HG03095 (cell line): ENCODE measurements at regions not wholly inside any gene's neighbourhood (a gene's known extent, or its start where the extent isn't known, plus 50 kb on each side); places are given as distances from the start of the nearest gene placed in this dataset.

Source experiments
- ATAC-seq: cut with Tn5 transposase; IDR thresholded peaks from one replicate; pipeline ENCODE4 v1.9.1; 2021; ENCODE audit warnings: moderate library complexity; ENCODE audit not compliant: unreplicated experiment

DNA sequence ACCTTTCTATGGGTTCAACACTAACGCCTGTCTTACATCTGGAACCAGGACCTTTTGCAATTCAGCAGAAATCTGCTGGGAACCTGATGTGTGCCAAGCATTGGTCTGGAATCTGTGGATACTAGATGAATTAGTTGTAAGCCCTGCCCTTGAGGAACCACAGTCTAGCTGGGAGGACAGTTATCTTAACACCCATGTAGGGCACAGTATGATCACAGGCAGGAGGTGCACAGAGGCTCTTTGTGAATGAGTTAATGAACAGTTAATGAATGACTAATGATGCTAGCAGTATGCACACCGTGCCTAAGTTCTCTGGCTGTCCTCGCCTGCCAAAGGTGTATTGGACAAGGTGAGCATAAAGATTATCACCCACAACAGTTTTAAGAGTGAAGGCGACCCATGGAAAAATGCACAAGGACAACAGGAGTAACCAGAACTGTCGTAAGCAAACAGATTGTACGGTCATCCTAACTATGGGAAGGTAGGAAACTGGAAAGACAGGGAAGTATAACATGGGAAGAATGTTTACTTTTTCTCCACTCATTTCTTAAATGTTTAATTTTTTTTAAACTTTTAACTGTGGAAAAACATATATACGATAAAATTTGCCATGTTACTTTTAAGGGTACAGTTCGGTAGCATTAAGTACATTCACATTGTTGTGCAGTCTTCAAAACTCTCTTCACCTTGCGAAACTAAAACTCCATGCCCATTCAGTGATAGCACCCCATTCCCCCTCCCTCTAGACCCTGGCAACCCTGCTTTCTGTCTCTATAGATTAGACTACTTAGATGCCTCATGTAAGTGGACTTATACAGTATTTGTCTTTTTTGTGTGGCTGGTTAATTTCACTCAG, 139.9 kb downstream of the CXCL12 start:
- ATAC-seq = no peak

DNA sequence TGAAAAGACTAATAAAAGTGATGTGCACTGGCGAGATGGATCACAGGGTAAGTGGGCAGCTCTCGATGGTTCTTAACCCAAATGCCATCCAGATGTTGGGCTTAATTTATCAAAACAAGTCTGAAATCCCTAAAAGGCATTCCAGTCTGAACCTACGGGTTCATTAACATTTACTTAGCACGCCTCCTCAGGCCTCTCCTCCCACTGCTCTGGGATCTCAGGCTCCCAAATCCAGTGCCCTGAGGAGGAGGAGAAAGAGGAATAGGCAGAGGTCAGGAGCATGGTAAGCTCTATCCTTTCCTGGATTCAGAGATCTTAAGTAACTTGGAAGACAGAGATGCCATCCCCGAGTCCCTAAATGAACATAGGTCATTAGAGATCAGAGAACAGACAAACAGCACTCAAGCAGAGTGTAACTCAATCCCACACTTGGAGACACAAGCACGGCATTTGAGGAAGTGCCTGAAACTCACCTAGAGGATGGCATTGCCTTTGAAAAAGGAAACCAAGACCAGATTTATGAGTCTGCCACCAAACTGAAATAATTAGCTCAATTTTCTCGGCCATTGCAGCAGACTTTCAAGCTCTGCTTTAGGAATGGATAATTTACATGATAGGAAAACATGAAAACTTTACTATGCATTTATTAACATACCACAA, 140.9 kb downstream of the CXCL12 start:
- ATAC-seq = no peak

DNA sequence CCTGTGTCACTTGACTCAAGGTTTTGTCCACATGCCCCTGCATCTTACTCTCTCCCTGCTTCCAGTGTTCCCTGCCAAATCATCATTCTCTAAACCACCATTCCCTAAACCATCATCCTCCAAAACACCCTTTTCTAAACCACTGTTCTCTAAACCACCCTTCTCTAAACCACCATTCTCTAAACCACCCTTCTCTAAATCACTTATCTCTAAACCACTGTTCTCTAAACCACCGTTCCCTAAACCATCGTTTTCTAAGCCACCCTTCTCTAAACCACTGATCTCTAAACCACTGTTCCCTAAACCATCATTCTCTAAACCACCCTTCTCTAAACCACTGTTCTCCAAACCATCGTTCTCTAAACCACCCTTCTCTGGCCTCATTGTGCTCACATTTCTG, 142.1 kb downstream of the CXCL12 start:
- no peak for ATAC-seq

DNA sequence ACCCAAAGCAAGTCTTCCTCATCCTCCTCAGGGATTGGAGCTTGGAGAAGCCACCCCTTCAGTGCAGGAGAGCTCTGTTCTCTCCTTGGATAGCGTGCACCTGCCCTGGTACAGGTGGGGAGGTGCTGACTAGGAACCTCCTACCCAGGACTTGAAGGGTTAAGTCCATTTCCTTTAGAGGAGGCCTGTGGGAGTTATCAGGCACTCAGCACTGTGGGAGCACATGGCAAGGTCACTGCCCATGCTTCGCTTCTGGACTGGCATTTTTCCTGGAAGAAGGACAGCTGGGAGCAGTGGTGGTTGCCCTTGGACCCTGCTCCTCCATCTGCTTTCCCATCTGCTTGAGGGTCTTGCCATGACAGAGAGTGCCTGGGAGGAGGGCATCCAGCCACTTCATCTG, 142.8 kb downstream of the CXCL12 start:
- ATAC-seq = no peak

DNA sequence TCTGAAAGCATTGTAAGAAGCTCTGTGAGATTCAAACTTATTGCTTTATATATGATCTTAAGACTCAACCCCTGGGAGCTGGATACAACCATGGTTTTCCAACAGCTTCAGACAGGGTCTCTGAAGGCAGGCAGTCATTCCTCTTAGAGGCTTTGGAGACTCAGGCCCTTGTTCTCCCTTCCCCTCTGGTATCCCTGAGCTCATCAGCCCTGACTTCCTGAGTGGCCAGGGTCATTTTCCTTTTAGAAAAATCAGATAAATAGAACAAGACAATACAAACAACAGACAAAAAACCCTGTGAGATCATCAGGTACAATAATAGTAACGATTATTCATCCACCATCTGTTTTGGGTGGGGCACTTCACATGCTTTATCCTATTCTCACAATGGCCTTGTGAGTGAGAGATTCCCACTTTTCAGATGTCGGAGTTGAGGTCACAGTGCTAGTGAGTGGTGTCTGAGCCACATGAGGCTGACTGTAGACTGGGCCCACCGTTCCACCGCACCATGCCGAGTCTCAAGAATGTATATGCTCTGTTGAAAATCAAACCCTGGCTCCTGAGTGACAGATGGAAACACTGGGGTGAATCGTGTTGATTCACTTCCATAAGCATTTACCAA, 144.2 kb downstream of the CXCL12 start:
- ATAC-seq = no peak

DNA sequence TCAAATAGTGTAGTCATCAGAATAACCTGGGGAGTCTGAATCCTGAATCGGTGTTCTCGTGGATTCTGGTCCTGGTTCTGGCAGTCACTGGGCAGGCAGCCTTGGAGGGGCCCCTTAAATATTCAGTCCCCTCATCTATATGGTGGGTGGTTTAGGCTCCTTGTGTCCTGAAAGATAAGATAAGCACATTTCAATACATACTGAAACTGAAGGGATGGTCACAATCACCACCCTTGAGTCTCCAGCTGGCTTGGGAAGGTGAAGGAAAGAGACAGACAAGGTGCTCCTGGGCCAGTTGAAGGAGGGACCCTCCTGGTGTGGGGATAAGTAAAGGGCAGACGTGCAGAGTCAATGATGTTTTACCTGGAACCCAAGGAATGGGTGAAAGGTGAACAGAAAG, 146.7 kb downstream of the CXCL12 start:
- ATAC-seq = no peak

DNA sequence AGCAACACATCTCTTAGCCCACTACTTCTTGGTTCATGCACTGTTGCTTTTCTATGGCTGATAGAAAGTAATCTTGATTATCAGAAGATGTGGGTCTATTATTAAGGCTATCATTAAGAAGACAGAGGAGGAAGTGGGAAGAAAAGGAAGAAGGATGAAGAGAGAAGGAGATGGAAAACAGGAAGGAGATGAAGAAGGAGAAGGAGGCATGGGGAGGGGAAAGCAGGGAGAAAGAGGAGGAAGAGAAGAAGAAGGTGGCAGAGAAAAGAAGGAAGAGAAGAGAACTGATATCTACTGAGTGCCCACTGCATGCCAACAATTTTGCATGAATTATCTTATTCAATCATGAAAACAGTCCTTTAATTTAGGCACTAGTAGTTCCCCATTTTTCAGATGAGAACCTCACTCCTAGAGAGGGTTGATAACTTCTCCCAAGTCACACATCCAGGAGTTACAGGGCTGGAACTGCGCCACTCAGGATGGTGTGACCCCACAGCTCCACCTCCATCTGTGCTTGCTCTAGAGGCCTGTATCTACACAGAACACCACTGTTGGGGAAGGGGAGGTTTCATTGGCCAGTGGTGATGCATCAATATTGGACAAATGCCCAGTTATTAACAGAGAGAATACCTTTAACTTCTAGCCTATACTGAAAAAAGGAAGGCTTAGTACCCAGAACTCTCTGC, 147.4 kb downstream of the CXCL12 start:
- ATAC-seq = no peak

DNA sequence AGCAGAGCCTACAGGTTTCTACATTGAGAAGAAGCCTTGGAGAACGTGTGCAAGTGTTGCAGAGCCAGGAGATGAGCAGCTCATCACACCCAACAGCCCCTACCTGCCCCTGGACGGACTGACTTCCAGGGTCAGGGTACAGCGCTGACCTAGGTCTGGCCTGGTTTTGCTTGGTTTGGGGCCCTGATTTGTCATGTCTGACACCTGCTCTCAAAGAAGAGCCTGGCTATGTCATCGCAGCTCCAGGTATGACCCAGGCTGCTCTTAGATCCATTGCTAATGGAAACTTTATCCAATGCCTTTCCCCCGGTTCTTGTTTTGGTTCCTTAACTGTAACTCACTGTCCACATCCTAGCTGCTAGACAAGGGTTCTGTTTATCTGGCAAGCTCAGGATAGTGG, 149.5 kb downstream of the CXCL12 start:
- no peak for ATAC-seq

DNA sequence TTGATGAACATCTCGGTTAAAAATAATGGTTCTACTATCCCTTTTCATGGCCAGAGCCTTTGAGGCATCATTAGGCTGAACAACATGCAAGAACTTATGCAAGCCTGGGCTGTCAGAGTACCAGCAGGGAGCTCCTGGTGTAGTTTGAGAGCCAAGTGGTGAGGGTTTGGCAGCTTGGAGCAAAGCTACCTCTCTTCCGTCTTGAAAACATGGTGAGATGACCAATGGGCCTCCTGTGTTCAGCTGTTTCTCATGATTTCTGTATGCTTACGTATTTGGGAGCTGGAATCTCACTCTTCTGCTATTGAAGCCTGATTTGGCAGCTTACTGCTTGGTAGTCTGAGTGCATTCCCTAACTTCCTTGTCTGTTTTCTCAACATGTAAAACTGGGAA, 150.4 kb downstream of the CXCL12 start:
- no peak for ATAC-seq

DNA sequence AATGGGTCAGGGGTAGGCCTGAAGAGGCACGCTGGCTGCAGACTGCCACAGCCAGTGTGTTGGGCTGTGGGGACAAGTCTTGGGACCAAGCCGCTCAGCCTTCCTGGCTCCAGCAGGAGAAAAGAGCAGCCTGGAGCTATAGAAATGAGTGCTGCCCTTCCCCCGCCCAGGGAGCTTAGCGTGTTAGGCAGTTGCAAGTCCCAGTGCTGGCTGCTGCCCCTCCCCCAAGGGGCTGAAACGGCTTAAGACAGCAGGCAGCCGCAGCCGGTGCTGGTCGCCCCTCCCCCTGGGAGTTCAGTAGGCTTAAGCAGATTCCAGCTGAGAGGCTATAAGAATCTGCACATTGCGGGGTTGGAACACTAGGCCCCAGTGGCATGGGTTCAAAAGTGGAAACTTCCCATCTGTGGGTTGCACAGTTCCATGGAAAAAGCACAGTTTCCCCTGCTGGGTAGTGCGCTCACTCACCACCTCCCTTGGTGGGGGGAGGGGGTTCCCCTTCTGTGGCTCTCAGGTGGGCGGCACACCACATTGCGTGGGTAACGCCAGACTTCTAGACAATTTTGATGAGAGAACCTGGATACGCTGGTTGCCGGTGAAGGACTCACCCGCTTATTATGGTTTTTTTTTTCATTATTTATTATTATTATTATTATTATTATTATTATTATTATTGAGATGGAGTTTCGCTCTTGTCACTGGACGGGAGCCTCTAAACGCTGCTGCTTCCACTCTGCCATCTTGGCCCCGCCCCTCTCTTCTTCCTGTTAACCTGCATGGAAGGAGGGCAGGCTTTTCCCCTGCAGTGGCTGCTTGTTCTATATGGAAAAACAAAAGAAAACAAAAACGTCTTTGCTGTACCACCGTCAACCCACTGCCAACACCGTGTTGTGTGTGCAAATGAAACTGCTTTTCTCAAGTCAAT, 151.1 kb downstream of the CXCL12 start:
- ATAC-seq = no peak

DNA sequence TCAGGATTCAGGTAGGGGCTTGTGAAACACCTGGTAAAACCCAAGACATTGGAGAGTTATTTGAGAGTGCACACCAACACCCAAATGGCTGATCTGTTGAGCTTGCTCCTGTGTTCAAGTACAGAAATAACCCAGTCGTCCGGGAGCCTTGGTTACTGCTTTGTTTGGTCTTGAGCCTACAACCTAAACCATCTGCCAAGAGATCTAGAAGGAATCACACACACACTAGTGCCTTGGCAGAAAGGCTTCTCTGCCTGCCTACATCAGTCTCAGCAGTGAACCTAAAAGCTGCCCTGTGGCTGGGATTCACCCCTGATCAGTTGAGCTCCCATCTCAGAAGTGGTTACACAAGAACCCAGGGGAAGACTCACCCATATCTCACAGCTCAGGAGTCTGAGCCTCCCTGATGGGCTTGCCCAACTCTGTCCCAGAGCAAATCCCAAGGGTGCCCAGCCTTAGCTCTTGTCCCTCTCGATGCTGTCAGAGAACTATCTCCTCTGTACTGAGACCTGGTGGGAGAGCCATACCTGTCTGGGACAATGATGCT, 167.6 kb downstream of the CXCL12 start:
- no peak for ATAC-seq

DNA sequence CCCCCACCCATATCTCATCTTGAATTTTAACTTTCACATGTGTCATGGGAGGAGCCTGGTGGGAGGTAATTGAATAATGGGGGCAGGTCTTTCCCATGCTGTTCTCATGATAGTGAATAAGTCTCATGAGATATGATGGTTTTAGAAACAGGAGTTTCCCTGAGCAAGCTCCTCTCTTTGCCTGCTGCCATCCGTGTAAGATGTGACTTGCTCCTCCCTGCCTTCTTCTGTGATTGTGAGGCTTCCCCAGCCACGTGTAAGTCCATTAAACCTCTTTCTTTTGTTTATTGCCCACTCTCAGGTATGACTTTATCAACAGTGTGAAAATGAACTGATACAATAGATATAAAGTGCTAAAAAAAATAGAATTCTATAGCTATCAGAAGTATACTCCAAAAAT, 168.8 kb downstream of the CXCL12 start:
- ATAC-seq = no peak

DNA sequence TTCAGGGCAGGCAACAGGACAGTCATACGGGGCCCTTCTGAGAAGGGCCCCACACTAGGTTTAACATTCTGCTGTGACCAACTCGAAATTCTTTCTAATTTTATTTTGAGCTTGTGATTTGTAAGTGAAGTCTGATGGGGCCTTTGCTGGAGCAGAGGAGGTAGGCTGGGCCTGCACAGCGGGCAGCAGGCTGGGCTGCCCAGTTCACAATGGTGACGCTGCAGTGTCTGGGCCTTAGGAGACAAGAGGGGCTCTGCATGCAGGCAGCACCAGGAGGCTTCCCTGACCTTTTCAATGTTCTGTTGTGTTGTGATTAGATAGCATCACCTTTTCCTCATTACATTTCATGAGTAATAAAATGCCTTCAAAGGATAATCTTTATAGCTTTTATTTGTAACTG, 175.1 kb downstream of the CXCL12 start:
- no peak for ATAC-seq

DNA sequence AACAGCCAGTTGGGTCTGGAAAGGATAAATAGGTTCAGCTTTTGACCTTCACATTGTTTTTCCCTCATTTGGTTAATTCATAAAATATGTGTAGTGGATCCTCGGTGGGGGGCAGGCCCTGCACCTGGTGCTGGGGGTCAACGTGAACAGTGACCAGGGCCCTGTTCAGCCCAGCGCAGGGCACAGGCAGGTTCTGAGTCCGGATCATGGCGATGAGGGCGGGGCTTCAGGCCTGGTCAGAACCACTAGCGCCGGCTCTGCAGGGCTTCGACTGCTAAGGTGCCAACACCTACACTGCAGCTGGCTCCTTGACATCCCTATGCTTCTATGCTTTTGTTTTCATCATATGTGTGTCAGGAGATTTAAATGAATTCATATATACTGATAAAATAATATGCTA, 177.7 kb downstream of the CXCL12 start:
- no peak for ATAC-seq

DNA sequence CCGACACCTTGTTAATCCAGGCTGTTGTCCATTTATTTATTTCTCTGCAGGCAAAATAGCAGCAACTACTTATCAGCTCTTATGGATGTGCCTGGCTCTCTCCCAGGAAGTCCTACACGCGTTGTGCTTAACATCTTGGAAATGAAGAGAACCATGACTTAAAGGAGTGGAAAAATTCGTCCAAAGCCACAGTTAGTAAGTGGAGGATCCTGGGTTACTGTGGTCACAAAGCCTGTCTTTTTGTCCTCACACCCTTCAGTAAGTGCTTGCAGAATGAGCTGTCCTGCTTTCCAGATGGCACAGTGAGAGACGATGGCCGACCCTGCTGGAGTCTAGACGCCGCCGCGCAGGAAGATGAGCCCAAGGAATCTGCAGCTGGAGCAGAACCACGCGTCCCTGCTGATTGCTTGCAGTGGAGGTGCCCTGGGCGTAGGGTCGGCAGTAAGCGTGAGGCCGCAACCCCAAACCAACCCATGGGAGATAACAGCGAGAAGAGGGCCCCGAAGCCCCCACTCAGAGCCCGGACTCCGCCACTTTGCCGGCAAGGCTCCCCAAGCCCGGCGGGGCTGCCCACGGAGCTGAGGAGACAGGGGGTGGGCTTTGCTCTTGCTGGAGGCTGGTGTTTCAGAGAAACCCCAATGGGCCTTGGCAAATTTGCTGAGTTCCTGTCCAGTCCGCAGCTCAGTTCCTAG, 178.6 kb downstream of the CXCL12 start:
- no peak for ATAC-seq

DNA sequence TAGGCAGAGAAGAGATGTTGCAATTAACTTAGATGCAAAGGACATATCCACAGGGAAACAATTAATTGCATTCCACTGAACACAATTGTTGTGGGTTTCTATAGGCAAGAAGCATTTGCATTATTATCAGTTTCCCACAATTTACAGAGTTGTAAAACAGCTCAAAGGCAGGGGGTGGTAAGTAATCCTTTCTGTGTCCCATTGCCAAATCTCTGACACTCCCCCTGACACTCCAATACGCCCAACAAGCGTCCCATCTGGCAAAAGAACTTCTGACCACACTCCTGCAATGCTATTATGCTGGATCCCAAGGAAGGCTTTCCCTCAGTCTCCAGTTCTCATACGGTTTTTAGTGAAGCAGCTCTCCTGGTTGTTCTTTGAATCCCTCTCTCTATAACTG, 179.8 kb downstream of the CXCL12 start:
- ATAC-seq = no peak

DNA sequence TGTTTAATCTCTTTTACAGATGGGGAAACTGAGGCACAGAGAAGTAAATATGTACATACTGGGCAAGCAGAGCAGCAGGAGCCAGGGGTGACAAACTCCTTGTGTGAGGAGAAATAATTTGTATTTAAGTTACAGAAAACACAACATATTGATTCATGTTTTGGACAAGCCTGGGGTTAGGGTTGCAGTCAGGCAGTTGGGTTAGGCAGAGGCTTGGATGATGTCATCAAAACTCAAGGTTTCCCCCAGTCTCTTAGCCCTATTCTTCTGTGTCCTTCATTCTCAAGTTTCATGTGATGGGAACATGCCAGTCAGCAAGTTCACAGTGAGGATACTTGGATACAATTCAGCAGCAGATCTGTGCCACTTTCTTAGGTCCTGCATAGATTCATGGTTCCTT, 181.4 kb downstream of the CXCL12 start:
- ATAC-seq = no peak

DNA sequence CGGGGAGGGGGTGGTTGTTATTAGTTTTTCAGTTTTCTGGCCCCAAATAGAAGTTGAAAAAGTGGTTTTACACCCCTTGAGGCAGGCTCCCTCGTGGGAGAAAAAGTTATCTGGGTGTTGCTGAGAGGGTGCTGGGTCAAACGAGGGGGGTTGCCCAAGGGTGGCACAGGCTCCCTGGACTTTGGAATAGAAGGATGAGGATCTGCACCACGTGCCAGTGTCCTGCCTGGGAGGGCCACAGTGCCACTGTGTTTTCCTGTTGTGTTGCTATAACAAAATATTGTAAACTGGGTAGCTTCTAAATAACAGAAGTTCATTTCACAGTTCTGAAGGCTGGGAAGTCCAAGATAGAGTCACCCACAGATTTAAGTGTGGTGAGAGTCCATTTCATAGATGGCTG, 181.9 kb downstream of the CXCL12 start:
- no peak for ATAC-seq

DNA sequence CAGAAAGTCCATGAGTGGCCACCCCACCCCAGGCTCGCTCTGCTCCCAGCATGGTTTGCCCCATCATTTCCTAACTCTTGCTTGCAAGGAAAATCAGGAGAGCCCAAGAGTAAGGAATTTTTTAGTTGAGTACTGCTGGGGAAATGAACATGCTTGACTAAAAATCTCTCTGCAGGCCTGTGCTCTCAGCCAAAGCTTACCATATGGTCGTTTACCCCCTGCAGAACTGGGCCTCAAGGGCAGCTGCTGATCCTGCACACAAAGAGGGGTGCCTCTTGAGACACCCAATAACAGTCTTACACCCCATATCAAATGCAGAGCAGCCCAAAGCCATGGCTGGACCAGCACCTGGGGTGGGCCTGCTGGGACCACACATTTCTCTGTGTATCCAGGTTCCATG, 183.2 kb downstream of the CXCL12 start:
- ATAC-seq = no peak

DNA sequence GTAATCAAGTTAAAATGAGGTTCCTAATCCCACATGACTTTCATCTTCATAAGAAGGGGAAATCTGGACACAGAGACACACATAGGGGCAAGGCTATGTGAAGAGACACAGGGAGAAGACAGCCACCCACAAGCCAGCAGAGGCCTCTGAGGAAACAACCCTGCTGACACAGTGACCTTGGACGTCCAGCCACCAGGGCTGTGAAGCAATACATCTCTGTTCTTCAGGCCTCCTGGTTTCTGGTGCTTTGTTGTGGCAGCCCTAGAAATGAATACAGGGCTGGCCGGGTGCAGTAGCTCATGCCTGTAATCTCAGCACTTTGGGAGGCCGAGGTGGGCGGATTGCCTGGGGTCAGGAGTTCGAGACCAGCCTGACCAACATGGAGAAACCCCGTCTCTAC, 183.9 kb downstream of the CXCL12 start:
- ATAC-seq = no peak
